Uterus (tissue), 3 donors: ENCODE measurements at regions not wholly inside any gene's neighbourhood (a gene's known extent, or its start where the extent isn't known, plus 50 kb on each side); places are given as distances from the start of the nearest gene placed in this dataset.

Source experiments
- DNase-seq, 2 donors: peaks; one replicate each; pipeline ENCODE4 v3.0.0-alpha.2; 2019 to 2020
- H3K27ac ChIP-seq, 2 donors: fragments of 200-600 bp; sonication (generic); 1 replicate in 1 of 2; 2 replicates in 1 of 2; pipeline ENCODE4 v1.5.1; 2016 to 2018
- H3K27me3 ChIP-seq, 2 donors: fragments of 200-600 bp; sonication (generic); one replicate each; pipeline ENCODE4 v1.5.1; 2018 to 2019; ENCODE audit warnings: control low read depth in 1 of 2
- H3K36me3 ChIP-seq, 2 donors: fragments of 200-600 bp; sonication (generic); one replicate each; pipeline ENCODE4 v1.5.1; 2019; ENCODE audit warnings: control low read depth in 1 of 2
- H3K4me1 ChIP-seq, 2 donors: fragments of 200-600 bp; sonication (generic); one replicate each; pipeline ENCODE4 v1.5.1; 2018 to 2019; ENCODE audit warnings: control low read depth in 1 of 2
- H3K4me3 ChIP-seq, 2 donors: fragments of 200-600 bp; sonication (generic); 1 replicate in 1 of 2; 2 replicates in 1 of 2; pipeline ENCODE4 v1.5.1; 2018 to 2019; ENCODE audit warnings: mild to moderate bottlenecking in 1 of 2
- H3K9me3 ChIP-seq, 2 donors: fragments of 200-600 bp; sonication (generic); one replicate each; pipeline ENCODE4 v1.5.1; 2019; ENCODE audit warnings: control low read depth in 1 of 2
- POLR2A ChIP-seq, 2 donors: fragments of 450-650 bp; IDR thresholded peaks; one replicate each; pipeline ENCODE4 v1.6.1; 2016; ENCODE audit warnings: antibody characterized with exemption in 2 of 2, mild to moderate bottlenecking in 1 of 2, moderate library complexity in 1 of 2
- intact Hi-C: fragments of 100-400 bp; cut with DNase I; formaldehyde crosslinking; loops from one replicate; pipeline ENCODE4 v1.15.1; 2023; ENCODE audit warnings: low total_unique reads
- TF ChIP-seq, protein P1 (sequence below), 4 experiments: fragments of 200-600 bp in 2 of 4; fragments of 450-650 bp in 2 of 4; sonication (generic) in 2 of 4; IDR thresholded peaks; one replicate each; pipeline ENCODE4 v1.5.1; 2016 to 2019; ENCODE audit warnings: antibody characterized with exemption in 4 of 4, mild to moderate bottlenecking in 2 of 4, moderate library complexity in 1 of 4
- donor health status: DM: yes; HTN: yes; CAD: no.

DNA sequence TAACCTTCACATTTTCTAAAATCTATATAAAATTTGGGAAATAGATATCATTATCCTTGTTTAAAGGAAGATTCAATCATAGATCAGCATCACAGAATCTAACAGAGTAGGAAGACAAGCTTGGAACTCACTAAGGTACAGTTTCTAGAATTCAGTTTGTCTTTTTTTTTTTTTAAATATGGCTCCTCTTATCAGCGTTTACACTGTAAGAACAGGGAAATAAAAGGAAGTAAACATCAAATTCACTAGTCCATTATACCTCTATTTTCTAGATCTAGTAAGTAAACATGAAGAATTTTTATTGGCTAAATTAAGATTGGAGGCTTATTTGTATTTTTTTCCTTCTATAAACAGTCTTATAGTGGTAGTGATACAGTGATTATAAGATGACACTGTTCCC is 144.9 kb downstream of the LRIG3 start:
- Histone ChIP-seq H3K9me3 (no peaks in the 10 kb centered on the region), H3K27me3 (no peaks in the 10 kb centered on the region), H3K36me3 (no peaks in the 10 kb centered on the region), H3K27ac (no peak overlapping the region), H3K4me3 (no peak overlapping the region), H3K4me1 (no peaks in the 10 kb centered on the region)
- intact Hi-C loops, result no loop called here
- DNase-seq, result no peak
- TF ChIP-seq, protein P1, sequence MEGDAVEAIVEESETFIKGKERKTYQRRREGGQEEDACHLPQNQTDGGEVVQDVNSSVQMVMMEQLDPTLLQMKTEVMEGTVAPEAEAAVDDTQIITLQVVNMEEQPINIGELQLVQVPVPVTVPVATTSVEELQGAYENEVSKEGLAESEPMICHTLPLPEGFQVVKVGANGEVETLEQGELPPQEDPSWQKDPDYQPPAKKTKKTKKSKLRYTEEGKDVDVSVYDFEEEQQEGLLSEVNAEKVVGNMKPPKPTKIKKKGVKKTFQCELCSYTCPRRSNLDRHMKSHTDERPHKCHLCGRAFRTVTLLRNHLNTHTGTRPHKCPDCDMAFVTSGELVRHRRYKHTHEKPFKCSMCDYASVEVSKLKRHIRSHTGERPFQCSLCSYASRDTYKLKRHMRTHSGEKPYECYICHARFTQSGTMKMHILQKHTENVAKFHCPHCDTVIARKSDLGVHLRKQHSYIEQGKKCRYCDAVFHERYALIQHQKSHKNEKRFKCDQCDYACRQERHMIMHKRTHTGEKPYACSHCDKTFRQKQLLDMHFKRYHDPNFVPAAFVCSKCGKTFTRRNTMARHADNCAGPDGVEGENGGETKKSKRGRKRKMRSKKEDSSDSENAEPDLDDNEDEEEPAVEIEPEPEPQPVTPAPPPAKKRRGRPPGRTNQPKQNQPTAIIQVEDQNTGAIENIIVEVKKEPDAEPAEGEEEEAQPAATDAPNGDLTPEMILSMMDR (IDR thresholded peaks at IDR 0.05), result no peak
- TF ChIP-seq POLR2A (IDR thresholded peaks at IDR 0.05), result no peak

DNA sequence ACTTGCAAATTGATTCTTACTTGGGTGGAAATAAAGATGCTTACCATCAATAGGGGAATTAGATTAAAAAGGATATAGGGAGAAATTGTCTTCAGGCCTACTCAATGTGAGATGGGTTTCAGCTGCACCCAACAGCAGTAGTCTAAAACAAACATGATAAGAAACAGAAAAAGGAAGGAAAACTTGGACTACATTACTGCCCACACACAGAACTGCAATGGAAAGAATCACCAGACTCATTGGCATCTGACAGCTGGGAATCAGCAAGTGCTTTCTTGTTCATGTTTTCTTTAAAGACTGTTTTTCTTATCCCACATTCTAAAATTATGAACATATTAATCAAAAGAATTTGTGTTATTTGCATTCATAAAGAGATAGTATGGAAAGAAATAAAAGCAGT is 144.2 kb downstream of the LRIG3 start:
- Histone ChIP-seq H3K27ac (no peak overlapping the region), H3K27me3 (no peaks in the 10 kb centered on the region), H3K4me3 (no peak overlapping the region), H3K9me3 (no peaks in the 10 kb centered on the region), H3K4me1 (no peaks in the 10 kb centered on the region), H3K36me3 (no peaks in the 10 kb centered on the region)
- intact Hi-C loops, result no loop called here
- no peak for DNase-seq
- TF ChIP-seq POLR2A (IDR thresholded peaks at IDR 0.05), result no peak
- TF ChIP-seq, protein P1 (IDR thresholded peaks at IDR 0.05), result no peak

DNA sequence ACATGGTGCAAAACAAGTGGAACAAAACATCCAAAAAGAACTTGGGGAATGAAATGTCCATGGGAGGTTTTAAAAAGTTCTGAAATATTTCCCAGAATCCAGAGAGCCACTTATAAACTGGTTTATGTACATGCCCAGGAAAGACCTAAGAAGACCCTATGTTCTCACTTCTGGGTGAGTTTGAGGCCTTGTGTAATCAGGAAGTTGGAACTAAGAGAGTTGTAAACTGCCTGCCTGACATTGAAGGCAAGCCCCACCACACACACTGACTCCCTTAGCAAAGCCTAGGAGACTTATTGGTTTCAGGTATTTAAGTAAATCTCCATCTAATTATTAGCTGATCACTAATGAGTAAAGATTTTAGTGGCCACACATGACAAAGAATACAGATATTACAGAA is 142.5 kb downstream of the LRIG3 start:
- Histone ChIP-seq H3K36me3 (no peaks in the 10 kb centered on the region), H3K27me3 (no peaks in the 10 kb centered on the region), H3K4me1 (no peaks in the 10 kb centered on the region), H3K9me3 (no peaks in the 10 kb centered on the region), H3K4me3 (no peak overlapping the region), H3K27ac (no peak overlapping the region)
- intact Hi-C loops, result no loop called here
- no peak for TF ChIP-seq POLR2A (IDR thresholded peaks at IDR 0.05)
- TF ChIP-seq, protein P1 (IDR thresholded peaks at IDR 0.05), result no peak
- no peak for DNase-seq

DNA sequence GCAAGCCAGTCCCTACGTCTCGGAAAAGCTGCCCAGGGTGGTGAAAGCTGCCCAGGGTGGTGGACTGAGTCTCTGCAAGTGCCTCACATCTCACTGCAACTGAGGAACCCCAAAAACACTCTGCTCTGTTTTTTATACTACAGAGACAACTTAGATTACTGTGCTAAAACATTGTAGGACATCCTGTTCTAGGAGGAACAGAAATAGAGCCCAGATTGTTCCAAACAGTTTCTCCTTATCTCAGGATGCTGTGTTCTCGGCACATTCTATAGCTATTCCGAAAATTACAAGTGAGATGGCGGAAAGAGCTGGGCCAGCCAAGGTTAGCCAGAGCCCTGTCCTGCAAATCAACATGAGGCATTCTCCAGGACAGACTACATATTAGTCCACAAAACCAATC is 138.7 kb downstream of the LRIG3 start:
- TF ChIP-seq POLR2A (IDR thresholded peaks at IDR 0.05), result no peak
- TF ChIP-seq, protein P1 (IDR thresholded peaks at IDR 0.05), result no peak
- Histone ChIP-seq H3K4me3 (no peak overlapping the region), H3K36me3 (no peaks in the 10 kb centered on the region), H3K27me3 (no peaks in the 10 kb centered on the region), H3K4me1 (no peaks in the 10 kb centered on the region), H3K27ac (no peak overlapping the region), H3K9me3 (no peaks in the 10 kb centered on the region)
- no peak for DNase-seq
- intact Hi-C loops, result no loop called here

DNA sequence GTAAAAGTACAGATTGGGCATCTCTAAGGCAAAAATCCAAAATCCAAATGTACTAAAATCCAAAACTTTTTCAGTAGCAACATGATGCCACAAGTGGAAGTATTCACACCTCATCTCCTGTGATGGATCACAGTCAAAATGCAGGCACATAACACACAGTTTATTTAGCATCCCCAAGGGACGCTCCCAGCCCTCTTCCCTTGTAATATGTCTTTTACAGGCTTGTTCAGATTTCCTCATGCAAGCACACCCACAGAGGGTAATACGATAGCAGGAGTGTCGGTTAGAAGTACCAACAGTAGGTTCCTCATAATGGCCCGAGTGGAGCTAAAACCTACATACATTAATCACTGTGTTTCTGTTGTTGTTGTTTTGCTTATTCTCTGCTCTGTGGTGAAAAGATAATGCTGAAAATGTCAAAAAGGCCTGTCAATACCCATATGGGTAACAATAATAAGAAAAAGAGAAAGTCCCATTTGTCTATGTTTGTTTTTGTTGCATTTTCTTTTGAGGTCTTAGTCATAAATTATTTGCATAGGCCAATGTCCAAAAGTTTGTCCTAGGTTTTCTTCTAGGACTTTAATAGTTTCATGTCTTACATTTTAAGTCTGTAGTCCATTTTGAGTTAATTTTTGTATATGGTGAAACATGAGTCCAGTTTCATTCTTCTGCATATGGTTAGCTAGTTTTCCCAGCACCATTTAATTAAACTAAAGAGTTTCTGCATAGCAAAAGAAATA is 133.1 kb downstream of the LRIG3 start:
- no peaks in the 10 kb centered on the region for H3K36me3 ChIP-seq
- H3K27me3 ChIP-seq, result no peaks in the 10 kb centered on the region
- intact Hi-C loops, result no loop called here
- no peak overlapping the region for H3K4me3 ChIP-seq
- no peaks in the 10 kb centered on the region for H3K9me3 ChIP-seq
- H3K27ac ChIP-seq, result no peak overlapping the region
- TF ChIP-seq POLR2A (IDR thresholded peaks at IDR 0.05), result no peak
- TF ChIP-seq, protein P1 (IDR thresholded peaks at IDR 0.05), result no peak
- H3K4me1 ChIP-seq, result no peaks in the 10 kb centered on the region
- DNase-seq, result no peak
